ENCODE measurements at regions not wholly inside any gene's neighbourhood (a gene's known extent, or its start where the extent isn't known, plus 50 kb on each side); places are given as distances from the start of the nearest gene placed in this dataset.

DNA sequence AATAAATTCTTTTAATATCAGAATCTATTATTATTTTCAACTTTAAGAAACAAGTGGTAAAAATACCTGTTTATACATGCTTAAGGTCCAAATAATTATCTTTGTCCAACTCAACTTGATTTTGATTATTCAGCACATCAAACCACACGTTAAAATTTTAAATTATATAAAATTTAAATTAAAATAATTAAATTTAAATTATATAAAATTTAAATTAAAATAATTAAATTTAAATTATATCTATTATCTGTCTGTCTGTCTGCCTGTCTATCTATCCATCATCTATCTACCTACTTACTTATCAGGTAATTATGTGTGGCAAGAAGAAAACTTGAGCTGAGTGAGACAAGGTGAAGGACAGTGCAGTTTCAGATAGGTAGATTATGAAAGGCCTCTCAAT lies 605.3 kb upstream of the RIOK2 start (continued):
- TF ChIP-seq, protein P1, sequence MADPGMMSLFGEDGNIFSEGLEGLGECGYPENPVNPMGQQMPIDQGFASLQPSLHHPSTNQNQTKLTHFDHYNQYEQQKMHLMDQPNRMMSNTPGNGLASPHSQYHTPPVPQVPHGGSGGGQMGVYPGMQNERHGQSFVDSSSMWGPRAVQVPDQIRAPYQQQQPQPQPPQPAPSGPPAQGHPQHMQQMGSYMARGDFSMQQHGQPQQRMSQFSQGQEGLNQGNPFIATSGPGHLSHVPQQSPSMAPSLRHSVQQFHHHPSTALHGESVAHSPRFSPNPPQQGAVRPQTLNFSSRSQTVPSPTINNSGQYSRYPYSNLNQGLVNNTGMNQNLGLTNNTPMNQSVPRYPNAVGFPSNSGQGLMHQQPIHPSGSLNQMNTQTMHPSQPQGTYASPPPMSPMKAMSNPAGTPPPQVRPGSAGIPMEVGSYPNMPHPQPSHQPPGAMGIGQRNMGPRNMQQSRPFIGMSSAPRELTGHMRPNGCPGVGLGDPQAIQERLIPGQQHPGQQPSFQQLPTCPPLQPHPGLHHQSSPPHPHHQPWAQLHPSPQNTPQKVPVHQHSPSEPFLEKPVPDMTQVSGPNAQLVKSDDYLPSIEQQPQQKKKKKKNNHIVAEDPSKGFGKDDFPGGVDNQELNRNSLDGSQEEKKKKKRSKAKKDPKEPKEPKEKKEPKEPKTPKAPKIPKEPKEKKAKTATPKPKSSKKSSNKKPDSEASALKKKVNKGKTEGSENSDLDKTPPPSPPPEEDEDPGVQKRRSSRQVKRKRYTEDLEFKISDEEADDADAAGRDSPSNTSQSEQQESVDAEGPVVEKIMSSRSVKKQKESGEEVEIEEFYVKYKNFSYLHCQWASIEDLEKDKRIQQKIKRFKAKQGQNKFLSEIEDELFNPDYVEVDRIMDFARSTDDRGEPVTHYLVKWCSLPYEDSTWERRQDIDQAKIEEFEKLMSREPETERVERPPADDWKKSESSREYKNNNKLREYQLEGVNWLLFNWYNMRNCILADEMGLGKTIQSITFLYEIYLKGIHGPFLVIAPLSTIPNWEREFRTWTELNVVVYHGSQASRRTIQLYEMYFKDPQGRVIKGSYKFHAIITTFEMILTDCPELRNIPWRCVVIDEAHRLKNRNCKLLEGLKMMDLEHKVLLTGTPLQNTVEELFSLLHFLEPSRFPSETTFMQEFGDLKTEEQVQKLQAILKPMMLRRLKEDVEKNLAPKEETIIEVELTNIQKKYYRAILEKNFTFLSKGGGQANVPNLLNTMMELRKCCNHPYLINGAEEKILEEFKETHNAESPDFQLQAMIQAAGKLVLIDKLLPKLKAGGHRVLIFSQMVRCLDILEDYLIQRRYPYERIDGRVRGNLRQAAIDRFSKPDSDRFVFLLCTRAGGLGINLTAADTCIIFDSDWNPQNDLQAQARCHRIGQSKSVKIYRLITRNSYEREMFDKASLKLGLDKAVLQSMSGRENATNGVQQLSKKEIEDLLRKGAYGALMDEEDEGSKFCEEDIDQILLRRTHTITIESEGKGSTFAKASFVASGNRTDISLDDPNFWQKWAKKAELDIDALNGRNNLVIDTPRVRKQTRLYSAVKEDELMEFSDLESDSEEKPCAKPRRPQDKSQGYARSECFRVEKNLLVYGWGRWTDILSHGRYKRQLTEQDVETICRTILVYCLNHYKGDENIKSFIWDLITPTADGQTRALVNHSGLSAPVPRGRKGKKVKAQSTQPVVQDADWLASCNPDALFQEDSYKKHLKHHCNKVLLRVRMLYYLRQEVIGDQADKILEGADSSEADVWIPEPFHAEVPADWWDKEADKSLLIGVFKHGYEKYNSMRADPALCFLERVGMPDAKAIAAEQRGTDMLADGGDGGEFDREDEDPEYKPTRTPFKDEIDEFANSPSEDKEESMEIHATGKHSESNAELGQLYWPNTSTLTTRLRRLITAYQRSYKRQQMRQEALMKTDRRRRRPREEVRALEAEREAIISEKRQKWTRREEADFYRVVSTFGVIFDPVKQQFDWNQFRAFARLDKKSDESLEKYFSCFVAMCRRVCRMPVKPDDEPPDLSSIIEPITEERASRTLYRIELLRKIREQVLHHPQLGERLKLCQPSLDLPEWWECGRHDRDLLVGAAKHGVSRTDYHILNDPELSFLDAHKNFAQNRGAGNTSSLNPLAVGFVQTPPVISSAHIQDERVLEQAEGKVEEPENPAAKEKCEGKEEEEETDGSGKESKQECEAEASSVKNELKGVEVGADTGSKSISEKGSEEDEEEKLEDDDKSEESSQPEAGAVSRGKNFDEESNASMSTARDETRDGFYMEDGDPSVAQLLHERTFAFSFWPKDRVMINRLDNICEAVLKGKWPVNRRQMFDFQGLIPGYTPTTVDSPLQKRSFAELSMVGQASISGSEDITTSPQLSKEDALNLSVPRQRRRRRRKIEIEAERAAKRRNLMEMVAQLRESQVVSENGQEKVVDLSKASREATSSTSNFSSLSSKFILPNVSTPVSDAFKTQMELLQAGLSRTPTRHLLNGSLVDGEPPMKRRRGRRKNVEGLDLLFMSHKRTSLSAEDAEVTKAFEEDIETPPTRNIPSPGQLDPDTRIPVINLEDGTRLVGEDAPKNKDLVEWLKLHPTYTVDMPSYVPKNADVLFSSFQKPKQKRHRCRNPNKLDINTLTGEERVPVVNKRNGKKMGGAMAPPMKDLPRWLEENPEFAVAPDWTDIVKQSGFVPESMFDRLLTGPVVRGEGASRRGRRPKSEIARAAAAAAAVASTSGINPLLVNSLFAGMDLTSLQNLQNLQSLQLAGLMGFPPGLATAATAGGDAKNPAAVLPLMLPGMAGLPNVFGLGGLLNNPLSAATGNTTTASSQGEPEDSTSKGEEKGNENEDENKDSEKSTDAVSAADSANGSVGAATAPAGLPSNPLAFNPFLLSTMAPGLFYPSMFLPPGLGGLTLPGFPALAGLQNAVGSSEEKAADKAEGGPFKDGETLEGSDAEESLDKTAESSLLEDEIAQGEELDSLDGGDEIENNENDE (IDR thresholded peaks at IDR 0.05; ENCODE audit: insufficient replicate concordance, low read length) = no peak
- no peak for TF ChIP-seq KDM4A (IDR thresholded peaks at IDR 0.05; ENCODE audit: low read depth, low read length, severe bottlenecking)
- TF ChIP-seq SAP30 (IDR thresholded peaks at IDR 0.05; ENCODE audit: insufficient read depth, insufficient replicate concordance, low read length) = no peak
- no peak for TF ChIP-seq FOSL1 (IDR thresholded peaks at IDR 0.05; ENCODE audit: insufficient read depth, low read depth, low read length)
- no peak for TF ChIP-seq BACH1 (IDR thresholded peaks at IDR 0.05; ENCODE audit: low read length)
- no peak for TF ChIP-seq SP4 (IDR thresholded peaks at IDR 0.05; ENCODE audit: low read length)
- TF ChIP-seq TBP (IDR thresholded peaks at IDR 0.05; ENCODE audit: low read depth, low read length) = no peak
- no peak for TF ChIP-seq CHD1 (IDR thresholded peaks at IDR 0.05; ENCODE audit: low read depth, low read length)

All from H1 (cell line).